C4-2B (cell line): ENCODE measurements at regions not wholly inside any gene's neighbourhood (a gene's known extent, or its start where the extent isn't known, plus 50 kb on each side); places are given as distances from the start of the nearest gene placed in this dataset.

Experiments used
- ZFX ChIP-seq: fragments of 450-650 bp; IDR thresholded peaks from 2 replicates; pipeline ENCODE4 v1.6.1; 2017
- TF ChIP-seq, protein P1 (sequence below): fragments of 450-650 bp; conservative IDR thresholded peaks from 2 replicates; pipeline ENCODE4 v1.5.1; 2017; ENCODE audit warnings: mild to moderate bottlenecking

DNA sequence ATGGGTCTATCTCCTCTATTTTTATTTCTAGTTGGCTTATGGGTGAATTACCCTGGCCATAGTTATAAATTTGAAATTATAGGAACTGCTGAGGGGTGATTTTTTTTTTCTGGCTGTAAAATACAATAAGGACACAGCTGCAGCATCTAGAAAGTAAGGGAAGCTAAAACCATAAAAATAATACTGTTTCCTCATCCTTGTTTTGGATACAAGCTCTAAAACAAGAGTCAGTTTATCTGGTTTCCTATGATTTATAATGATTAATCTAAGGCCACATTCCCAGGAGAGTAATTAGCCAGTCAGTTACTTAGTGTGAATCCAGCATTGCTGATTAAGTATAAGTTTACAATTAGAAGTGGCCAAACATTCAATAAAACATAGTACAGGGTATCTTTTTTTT is 219.1 kb upstream of the NBEA start:
- TF ChIP-seq, protein P1, sequence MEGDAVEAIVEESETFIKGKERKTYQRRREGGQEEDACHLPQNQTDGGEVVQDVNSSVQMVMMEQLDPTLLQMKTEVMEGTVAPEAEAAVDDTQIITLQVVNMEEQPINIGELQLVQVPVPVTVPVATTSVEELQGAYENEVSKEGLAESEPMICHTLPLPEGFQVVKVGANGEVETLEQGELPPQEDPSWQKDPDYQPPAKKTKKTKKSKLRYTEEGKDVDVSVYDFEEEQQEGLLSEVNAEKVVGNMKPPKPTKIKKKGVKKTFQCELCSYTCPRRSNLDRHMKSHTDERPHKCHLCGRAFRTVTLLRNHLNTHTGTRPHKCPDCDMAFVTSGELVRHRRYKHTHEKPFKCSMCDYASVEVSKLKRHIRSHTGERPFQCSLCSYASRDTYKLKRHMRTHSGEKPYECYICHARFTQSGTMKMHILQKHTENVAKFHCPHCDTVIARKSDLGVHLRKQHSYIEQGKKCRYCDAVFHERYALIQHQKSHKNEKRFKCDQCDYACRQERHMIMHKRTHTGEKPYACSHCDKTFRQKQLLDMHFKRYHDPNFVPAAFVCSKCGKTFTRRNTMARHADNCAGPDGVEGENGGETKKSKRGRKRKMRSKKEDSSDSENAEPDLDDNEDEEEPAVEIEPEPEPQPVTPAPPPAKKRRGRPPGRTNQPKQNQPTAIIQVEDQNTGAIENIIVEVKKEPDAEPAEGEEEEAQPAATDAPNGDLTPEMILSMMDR, result no peak
- no peak for TF ChIP-seq ZFX
